Fibroblast of mammary gland (primary cell): ENCODE measurements at regions not wholly inside any gene's neighbourhood (a gene's known extent, or its start where the extent isn't known, plus 50 kb on each side); places are given as distances from the start of the nearest gene placed in this dataset.

Experiments
- DNase-seq: peaks from one replicate; pipeline ENCODE4 v3.0.0-alpha.2; 2010; ENCODE audit warnings: low read depth
- H3K4me3 ChIP-seq: 2 replicates; pipeline ENCODE4 v1.5.1; 2011; ENCODE audit warnings: low read depth, mild to moderate bottlenecking, low read length, moderate library complexity; ENCODE audit not compliant: control insufficient read depth
- TF ChIP-seq, protein P1 (sequence below): conservative IDR thresholded peaks from 2 replicates; pipeline ENCODE4 v1.5.1; 2011; ENCODE audit warnings: low read depth, low read length, inconsistent platforms; ENCODE audit not compliant: control insufficient read depth, insufficient read depth

DNA sequence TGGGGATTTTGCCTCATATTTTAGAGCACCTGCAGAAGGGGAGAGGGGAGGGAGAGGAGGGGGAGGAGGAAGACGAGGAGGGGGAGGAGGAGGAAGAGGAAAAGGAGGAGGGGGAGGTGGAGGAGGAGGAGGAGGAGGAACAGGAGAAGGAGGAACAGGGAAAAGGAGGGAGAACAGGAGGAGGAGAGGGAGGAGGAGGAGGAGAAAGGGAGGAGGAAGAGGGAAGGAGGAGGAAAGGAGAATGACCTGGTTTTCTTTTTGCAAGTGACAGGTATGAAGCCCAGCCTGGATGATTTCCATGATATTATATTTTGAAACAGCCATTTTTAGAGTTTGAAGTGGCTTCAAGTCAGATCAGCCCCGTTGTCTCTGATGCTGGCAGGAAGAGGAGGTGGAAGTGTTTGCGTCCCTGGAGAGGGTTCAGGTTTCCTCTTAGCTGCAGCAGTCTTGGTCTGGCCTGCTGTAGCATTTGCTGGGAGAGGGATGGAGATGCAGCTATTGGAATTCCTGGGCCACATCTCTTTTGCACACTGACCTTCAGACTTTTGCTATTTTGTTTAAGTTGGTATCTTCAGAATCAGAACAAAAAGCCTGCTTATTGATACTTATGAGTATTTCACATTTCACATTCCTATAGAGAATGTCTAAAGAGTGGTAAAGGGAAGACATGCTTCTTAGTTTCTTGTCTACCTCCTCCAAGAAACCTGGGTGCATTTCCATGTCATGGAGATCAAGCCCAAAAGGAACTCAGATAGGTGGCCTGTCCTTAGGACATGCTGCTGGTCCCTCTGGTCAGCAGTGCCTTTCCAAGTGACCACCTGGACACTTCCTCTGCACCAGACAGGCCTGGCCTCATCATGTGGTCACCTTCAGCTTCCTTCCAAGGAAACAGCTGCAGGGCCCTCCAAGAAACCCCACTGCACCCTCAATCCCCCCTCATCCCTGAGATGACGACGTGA lies 54.3 kb upstream of the IYD start:
- TF ChIP-seq, protein P1, sequence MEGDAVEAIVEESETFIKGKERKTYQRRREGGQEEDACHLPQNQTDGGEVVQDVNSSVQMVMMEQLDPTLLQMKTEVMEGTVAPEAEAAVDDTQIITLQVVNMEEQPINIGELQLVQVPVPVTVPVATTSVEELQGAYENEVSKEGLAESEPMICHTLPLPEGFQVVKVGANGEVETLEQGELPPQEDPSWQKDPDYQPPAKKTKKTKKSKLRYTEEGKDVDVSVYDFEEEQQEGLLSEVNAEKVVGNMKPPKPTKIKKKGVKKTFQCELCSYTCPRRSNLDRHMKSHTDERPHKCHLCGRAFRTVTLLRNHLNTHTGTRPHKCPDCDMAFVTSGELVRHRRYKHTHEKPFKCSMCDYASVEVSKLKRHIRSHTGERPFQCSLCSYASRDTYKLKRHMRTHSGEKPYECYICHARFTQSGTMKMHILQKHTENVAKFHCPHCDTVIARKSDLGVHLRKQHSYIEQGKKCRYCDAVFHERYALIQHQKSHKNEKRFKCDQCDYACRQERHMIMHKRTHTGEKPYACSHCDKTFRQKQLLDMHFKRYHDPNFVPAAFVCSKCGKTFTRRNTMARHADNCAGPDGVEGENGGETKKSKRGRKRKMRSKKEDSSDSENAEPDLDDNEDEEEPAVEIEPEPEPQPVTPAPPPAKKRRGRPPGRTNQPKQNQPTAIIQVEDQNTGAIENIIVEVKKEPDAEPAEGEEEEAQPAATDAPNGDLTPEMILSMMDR, result no peak
- no peak overlapping the region for H3K4me3 ChIP-seq
- no peak for DNase-seq

DNA sequence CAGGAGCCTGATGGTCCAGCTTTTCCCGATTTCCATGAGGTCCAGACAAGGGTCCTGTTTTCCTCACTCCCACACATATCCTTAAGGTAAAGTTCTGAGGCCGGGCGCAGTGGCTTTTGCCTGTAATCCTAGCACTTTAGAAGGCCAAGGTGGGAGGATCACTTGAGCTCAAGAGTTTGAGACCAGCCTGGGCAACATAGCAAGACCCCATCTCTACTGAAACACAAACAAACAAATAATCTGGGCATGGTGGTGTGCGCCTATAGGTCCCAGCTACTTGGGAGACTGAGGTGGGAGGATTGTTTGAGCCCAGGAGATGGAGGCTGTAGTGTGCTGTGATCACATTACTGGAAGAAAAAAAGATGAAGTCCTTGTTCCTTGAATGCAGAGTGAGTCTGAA lies 53.2 kb upstream of the IYD start:
- TF ChIP-seq, protein P1, result no peak
- DNase-seq, result no peak
- H3K4me3 ChIP-seq, result no peak overlapping the region

DNA sequence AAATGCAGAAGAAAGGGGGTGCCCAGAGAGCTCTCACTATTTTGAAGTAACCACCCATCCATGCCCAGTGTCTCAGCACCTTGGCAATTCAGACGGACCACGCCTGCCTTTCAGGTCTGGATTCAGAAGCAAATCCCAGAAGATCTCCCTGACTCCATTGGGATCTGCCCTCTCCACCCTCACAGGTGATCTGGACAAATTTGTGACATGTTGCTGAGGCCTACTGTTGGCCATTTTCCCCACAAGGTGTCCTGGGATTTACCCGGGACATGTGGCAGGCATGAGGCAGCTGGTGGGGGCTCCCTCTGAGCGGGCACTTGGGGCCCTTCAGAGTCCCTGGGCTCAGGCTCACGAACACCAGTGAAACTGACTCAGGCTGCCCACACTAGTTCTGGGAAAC lies 51.9 kb upstream of the IYD start:
- no peak for DNase-seq
- no peak overlapping the region for H3K4me3 ChIP-seq
- TF ChIP-seq, protein P1, result no peak
